HG02884 (cell line): ENCODE measurements at regions not wholly inside any gene's neighbourhood (a gene's known extent, or its start where the extent isn't known, plus 50 kb on each side); places are given as distances from the start of the nearest gene placed in this dataset.

Experiments
- ATAC-seq: cut with Tn5 transposase; IDR thresholded peaks from one replicate; pipeline ENCODE4 v1.9.1; 2021; ENCODE audit warnings: mild to moderate bottlenecking, moderate library complexity; ENCODE audit not compliant: unreplicated experiment

DNA sequence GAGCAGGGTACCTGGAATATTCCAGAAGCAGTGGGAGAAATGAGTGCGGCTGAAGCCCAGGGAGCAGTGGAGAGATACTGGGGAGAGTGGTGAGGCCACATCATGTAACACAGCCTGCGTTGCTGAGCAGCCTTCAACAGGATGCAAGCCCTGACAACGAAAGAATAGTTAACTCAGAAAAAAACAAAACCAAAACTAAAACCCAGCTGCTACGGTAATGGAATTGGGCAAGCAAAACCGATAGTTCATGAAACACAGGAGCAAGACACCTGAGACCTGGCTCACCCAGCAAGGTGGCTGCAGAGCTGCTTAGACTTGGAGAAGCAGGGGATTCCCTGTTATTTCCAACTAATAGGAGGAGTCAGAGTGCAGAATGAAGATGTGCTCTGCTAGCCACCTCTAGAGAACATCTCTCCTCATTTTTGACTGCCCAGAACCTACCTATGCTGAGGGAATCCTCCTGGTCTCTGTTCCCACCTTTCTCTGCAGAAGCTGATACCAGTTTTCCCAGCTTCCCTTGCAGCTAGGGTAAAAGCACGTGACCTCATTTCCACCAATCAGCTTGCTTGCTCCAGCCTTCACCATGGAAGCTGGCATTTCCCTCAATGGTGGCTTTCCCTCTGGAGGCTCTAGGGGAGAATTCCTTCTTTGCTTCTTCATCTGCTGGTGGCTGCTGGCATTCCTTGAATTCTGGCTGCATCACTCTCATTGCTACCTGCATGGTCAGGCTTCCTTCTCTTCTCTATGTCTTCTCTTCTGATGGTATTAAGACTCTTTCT is 59.4 kb upstream of the XYLT1 start:
- ATAC-seq: peak; percentile 54

DNA sequence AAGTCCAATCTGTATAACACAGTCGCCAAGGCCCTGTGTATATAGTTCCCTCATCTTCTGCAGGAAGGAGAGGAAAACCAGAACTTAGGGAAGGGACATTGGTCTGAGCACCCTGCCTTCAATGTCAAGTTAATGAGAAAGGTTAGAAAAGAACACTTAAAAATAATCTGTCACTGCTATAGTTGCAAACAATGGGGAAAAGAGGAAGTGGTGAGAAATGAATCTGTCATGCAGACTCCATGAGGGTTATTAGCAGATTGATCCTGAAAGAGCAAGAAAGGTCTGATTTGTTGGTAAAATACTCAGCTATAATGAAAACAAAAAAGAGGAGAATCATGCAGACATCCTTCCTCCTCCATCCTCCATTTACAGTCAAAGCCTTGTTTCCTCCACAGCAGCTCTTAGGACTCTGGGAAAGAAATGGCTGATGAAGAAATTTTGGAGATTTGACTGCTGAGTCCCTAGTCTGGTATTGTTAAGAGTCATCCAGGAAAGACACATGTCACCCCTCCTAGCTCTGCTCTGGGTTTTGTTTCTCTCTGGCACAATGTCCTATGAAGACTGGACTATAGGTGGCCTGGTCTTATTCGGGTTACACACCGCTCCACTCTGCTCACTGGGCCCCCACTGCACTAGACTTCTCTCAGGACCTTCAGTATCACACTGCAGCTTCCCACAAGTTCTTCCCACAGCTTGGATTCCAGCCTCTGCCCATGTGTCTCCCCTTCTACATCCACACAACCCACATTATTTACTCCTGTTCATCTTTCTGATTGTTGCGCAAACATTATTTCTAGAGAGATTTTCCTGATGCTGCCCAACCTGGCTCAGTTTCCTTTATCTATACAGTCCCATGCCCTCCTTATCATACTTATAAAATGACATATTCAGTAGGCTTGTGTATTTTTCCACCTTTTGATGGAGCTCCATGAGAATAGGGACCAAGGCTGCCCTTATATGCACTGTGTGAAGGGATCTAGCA is 56.5 kb upstream of the XYLT1 start:
- ATAC-seq: no peak

DNA sequence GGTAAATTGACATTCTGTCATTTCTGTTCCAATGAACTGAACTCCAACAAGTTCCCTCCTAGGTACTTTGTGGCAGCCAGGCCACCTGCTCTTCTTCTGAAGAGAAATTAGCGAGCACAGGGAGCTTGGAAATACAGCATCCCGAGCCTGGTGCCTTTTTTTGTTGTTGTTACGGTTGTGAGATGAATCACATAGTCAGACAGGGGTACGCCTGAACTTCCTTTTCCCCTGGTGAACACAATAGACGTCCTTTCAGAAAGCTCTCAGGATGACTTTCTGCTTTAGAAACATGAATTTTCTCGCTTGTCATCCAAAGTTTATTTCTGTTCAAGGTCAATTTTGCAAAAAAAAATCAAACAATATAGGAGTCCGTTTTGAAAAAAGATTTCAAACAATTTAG is 53.9 kb upstream of the XYLT1 start:
- no peak for ATAC-seq

GRCh38 chr16:17520561-17520960 is 49.8 kb upstream of the XYLT1 start:
- ATAC-seq: no peak
